ENCODE measurements at regions not wholly inside any gene's neighbourhood (a gene's known extent, or its start where the extent isn't known, plus 50 kb on each side); places are given as distances from the start of the nearest gene placed in this dataset.

DNA sequence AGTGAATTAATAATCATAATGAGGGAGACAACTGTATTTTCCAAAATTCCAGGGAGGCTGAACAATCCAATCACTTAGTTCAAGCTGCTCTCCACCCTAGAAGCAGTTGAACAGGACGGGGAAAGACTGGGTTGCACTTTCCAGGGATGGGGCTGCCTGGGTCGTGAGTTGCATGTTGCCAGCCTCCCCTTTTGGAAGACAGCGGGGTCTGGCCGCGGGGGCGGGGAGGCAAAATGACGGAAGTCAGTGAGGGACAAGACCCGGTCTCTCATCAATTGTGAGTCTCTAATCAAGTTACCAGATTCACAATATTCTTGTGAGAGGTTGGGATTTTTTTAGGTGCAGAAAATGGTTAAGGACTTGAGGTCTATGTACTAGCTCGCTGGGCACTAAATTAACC, 484.1 kb downstream of the ZSWIM6 start:
- peaks cover 0 to 3% (median 0%) of the 10 kb centered on the region in 3 donors for H3K27me3 ChIP-seq

DNA sequence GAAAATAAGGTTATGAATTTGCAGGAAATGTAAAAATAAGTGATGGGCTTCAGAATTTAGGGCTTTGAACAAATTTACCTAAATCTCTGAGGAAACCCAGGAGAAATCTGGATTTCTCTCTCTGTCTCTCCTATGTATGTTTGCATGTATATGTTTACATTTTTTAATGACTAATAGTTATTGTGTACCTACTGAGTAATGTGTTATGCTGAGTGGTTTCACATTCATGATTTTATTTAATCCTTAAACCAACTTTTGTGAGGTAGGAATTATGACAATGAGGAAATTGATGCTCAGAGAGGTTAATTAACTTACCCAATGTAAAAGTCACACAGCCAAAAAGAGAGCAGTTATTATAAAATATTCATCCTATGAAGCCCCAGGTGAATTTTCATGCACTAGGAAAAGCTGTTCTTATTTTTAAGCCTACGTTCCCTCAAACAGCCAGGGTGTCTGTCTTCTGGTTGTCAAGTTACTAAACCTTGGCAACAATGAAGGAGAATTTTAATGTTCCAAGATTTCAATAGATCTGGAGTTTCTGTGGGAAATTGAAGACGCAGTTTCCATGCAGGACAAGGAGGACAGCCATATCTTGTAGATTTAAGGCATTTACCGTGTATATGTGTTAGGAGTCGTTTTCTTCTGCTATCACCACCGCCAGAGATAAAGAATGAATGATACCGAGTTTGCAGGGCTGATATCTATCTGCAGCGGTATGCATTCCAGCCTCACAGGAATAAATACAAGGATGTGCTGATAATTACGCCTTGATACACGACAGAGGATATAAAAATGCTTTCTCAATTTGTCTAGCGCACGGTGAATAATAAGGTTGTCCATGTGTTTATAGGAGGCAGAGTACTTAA, 484.8 kb downstream of the ZSWIM6 start:
- Histone ChIP-seq H3K27me3 (peaks cover 0 to 3% (median 0%) of the 10 kb centered on the region in 3 donors), H3K9me3 (no peaks in the 10 kb centered on the region), H3K4me3 (no peak overlapping the region), H3K36me3 (no peaks in the 10 kb centered on the region), H3K27ac (no peak overlapping the region), H3K4me1 (no peaks in the 10 kb centered on the region)
- DNase-seq (no peak), ATAC-seq (no peak)
- intact Hi-C loops (cut with DNase I; ENCODE audit: low total_unique reads) (no loop called here), in situ Hi-C loops (cut with MboI; ENCODE audit: low sequenced_read_pairs in 4 of 4) (no loop called here)
- TF ChIP-seq, protein P1, sequence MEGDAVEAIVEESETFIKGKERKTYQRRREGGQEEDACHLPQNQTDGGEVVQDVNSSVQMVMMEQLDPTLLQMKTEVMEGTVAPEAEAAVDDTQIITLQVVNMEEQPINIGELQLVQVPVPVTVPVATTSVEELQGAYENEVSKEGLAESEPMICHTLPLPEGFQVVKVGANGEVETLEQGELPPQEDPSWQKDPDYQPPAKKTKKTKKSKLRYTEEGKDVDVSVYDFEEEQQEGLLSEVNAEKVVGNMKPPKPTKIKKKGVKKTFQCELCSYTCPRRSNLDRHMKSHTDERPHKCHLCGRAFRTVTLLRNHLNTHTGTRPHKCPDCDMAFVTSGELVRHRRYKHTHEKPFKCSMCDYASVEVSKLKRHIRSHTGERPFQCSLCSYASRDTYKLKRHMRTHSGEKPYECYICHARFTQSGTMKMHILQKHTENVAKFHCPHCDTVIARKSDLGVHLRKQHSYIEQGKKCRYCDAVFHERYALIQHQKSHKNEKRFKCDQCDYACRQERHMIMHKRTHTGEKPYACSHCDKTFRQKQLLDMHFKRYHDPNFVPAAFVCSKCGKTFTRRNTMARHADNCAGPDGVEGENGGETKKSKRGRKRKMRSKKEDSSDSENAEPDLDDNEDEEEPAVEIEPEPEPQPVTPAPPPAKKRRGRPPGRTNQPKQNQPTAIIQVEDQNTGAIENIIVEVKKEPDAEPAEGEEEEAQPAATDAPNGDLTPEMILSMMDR (IDR thresholded peaks at IDR 0.05 in 4 of 5, conservative IDR thresholded peaks at IDR 0.05 in 1 of 5), result no peak
- TF ChIP-seq POLR2A (IDR thresholded peaks at IDR 0.05), result no peak

More for the DNA sequence above, 484.1 kb downstream of the ZSWIM6 start:
- Histone ChIP-seq H3K9me3 (no peaks in the 10 kb centered on the region), H3K4me1 (no peaks in the 10 kb centered on the region), H3K27ac (no peak overlapping the region), H3K4me3 (no peak overlapping the region), H3K36me3 (no peaks in the 10 kb centered on the region)
- DNase-seq, result no peak
- intact Hi-C loops (cut with DNase I; ENCODE audit: low total_unique reads) (no loop called here), in situ Hi-C loops (cut with MboI; ENCODE audit: low sequenced_read_pairs in 4 of 4) (no loop called here)
- no peak for ATAC-seq
- TF ChIP-seq POLR2A (IDR thresholded peaks at IDR 0.05), result no peak
- TF ChIP-seq, protein P1 (IDR thresholded peaks at IDR 0.05 in 4 of 5, conservative IDR thresholded peaks at IDR 0.05 in 1 of 5), result no peak

DNA sequence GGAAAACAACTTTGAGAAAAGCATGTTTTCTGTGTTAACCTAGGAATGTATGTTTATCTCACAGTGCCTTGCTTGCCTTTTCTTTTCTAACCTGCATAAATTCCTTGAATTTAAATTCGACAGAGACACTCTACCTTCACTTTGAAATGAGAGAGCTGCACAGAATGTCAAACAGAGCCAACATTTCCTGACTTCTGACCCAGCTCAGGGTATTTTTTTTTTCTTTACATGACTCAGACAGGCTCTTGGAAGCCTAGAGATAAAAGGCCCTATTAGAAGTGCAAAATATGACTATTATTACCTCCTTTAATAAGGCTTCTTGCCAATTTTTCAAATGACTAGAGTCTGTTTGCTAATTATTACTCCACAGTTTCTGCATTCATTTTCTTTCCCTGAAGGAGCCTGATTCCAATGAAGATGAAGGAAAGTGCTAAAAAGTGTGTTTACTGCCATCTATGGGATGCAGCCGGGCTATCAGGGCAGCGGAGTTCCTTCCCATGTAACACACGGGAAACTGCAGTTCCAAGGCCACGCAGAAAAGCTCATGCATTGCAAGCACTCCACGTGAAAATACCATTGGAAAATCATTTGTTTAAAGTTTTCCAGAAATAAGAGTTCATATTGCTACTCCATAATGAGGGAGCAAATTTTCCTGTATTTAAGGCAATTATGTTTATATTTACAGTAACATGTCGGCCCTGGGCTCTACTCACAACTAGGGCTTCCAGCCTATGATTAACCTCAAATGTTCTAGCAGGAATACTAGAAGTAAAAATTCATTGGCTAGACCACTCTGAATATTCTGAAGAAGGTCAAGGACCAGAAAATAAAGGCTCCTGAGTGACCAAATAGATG, 485.6 kb downstream of the ZSWIM6 start:
- no peak for TF ChIP-seq POLR2A (IDR thresholded peaks at IDR 0.05)
- TF ChIP-seq, protein P1 (IDR thresholded peaks at IDR 0.05 in 4 of 5, conservative IDR thresholded peaks at IDR 0.05 in 1 of 5), result no peak
- Histone ChIP-seq H3K4me3 (no peak overlapping the region), H3K9me3 (no peaks in the 10 kb centered on the region), H3K4me1 (no peaks in the 10 kb centered on the region), H3K36me3 (no peaks in the 10 kb centered on the region), H3K27ac (no peak overlapping the region), H3K27me3 (peaks cover 0 to 3% (median 0%) of the 10 kb centered on the region in 3 donors)
- in situ Hi-C loops (cut with MboI; ENCODE audit: low sequenced_read_pairs in 4 of 4) (no loop called here), intact Hi-C loops (cut with DNase I; ENCODE audit: low total_unique reads) (no loop called here)
- DNase-seq (no peak), ATAC-seq (no peak)

DNA sequence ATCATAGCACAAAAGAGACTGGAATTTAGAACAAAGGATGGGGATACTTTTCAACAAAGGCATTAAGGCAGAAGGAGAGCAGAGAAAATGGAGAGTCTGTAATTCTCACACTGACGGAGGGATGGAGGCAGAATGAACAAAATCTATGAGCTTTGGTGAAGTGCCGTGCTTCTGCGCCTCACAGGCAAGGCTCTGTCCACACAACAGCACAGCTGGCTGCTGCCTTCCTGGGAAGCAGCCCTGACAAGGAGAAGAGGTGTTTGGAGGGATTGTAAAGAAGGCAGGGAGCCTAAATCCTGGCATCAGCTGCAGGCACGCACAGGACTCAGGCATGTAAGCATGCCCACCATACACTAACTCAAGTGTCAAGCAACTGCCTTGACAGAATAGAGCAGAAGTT, 485.2 kb upstream of the KIF2A start:
- no peaks in the 10 kb centered on the region for H3K9me3 ChIP-seq
- no peaks in the 10 kb centered on the region for H3K36me3 ChIP-seq
- in situ Hi-C loops (cut with MboI; ENCODE audit: low sequenced_read_pairs in 4 of 4), result no loop called here
- no peak for TF ChIP-seq POLR2A (IDR thresholded peaks at IDR 0.05)
- TF ChIP-seq, protein P1 (IDR thresholded peaks at IDR 0.05 in 4 of 5, conservative IDR thresholded peaks at IDR 0.05 in 1 of 5), result no peak
- intact Hi-C loops (cut with DNase I; ENCODE audit: low total_unique reads), result no loop called here
- no peaks in the 10 kb centered on the region for H3K4me1 ChIP-seq
- H3K4me3 ChIP-seq, result no peak overlapping the region
- ATAC-seq, result no peak
- no peak overlapping the region for H3K27ac ChIP-seq
- H3K27me3 ChIP-seq, result no peaks in the 10 kb centered on the region
- no peak for DNase-seq

All from gastrocnemius medialis (tissue), 4 donors.